Mesodermal cell (in vitro differentiated cells): ENCODE measurements at regions not wholly inside any gene's neighbourhood (a gene's known extent, or its start where the extent isn't known, plus 50 kb on each side); places are given as distances from the start of the nearest gene placed in this dataset.

Experiments used
- H3K27ac ChIP-seq: 2 replicates; pipeline ENCODE4 v1.7.0; 2013; ENCODE audit warnings: mild to moderate bottlenecking, low read depth, low read length, moderate library complexity; ENCODE audit not compliant: severe bottlenecking
- H3K36me3 ChIP-seq: 2 replicates; pipeline ENCODE4 v1.7.1; 2013; ENCODE audit warnings: mild to moderate bottlenecking, low read length, moderate library complexity; ENCODE audit not compliant: control insufficient read depth, insufficient read depth
- H3K4me1 ChIP-seq: one replicate; pipeline ENCODE4 v1.7.1; 2013; ENCODE audit warnings: mild to moderate bottlenecking, low read length; ENCODE audit not compliant: insufficient read depth, control insufficient read depth, poor library complexity, severe bottlenecking
- H3K4me3 ChIP-seq: 2 replicates; pipeline ENCODE4 v1.7.0; 2013; ENCODE audit warnings: low read length, control low read depth, mild to moderate bottlenecking; ENCODE audit not compliant: insufficient read depth, poor library complexity, severe bottlenecking; ENCODE audit errors: extremely low read depth
- H3K9me3 ChIP-seq: 2 replicates; pipeline ENCODE4 v1.7.1; 2013; ENCODE audit warnings: mild to moderate bottlenecking, low read length, moderate library complexity; ENCODE audit not compliant: control insufficient read depth
- WGBS, 2 experiments: methylation state at CpG; one replicate each; pipeline ENCODE4 v1.1.5; 2013; ENCODE audit warnings: missing lambda C conversion rate in 2 of 2; ENCODE audit not compliant: insufficient coverage in 2 of 2; 5-methylcytosine and 5-hydroxymethylcytosine counted together

GRCh38 chr1:219993554-219994433 lies 52.5 kb downstream of the EPRS1 start:
- H3K27ac ChIP-seq = no peak overlapping the region
- WGBS, 2 experiments = 95 to 98% methylated on average over 4 to 5 of the region's 9 CpGs
- H3K36me3 ChIP-seq = peaks cover 32% of the 10 kb centered on the region
- no peak overlapping the region for H3K4me3 ChIP-seq
- H3K9me3 ChIP-seq = no peaks in the 10 kb centered on the region
- H3K4me1 ChIP-seq = no peaks in the 10 kb centered on the region

GRCh38 chr1:219991919-219992318 lies 54.4 kb downstream of the EPRS1 start:
- Histone ChIP-seq H3K27ac (no peak overlapping the region), H3K9me3 (no peaks in the 10 kb centered on the region), H3K4me3 (no peak overlapping the region), H3K36me3 (peaks cover 41% of the 10 kb centered on the region), H3K4me1 (no peaks in the 10 kb centered on the region)
- 100% methylated on average over 1 of the region's 2 CpGs; no CpG with 5 or more reads in 1 of the 2 experiments for WGBS, 2 experiments

- Histone ChIP-seq H3K36me3 (peaks cover 41% of the 10 kb centered on the region), H3K9me3 (no peaks in the 10 kb centered on the region), H3K4me1 (no peaks in the 10 kb centered on the region), H3K27ac (no peak overlapping the region), H3K4me3 (no peak overlapping the region)
- 74 to 92% methylated on average over 2 to 3 of the region's 3 CpGs for WGBS, 2 experiments
Measured at GRCh38 chr1:219991511-219991810, 54.8 kb downstream of the EPRS1 start.

GRCh38 chr1:219990782-219991510 lies 55.4 kb downstream of the EPRS1 start:
- H3K9me3 ChIP-seq = no peaks in the 10 kb centered on the region
- H3K4me1 ChIP-seq = no peaks in the 10 kb centered on the region
- no peak overlapping the region for H3K27ac ChIP-seq
- H3K36me3 ChIP-seq = peaks cover 41% of the 10 kb centered on the region
- WGBS, 2 experiments = 56 to 63% methylated on average over 1 of the region's 2 CpGs
- no peak overlapping the region for H3K4me3 ChIP-seq

- no CpG with 5 or more reads among the region's 4 CpGs for WGBS, 2 experiments
- peaks cover 38% of the 10 kb centered on the region for H3K36me3 ChIP-seq
Measured at GRCh38 chr1:219989766-219990165, 56.5 kb downstream of the EPRS1 start.

GRCh38 chr1:219988818-219989217 lies 57.5 kb downstream of the EPRS1 start:
- H3K36me3 ChIP-seq = peaks cover 41% of the 10 kb centered on the region
- H3K27ac ChIP-seq = no peak overlapping the region

More at GRCh38 chr1:219989766-219990165, 56.5 kb downstream of the EPRS1 start:
- H3K4me3 ChIP-seq = no peak overlapping the region
- no peaks in the 10 kb centered on the region for H3K4me1 ChIP-seq
- no peak overlapping the region for H3K27ac ChIP-seq
- H3K9me3 ChIP-seq = no peaks in the 10 kb centered on the region

GRCh38 chr1:219988387-219988786 lies 57.9 kb downstream of the EPRS1 start:
- H3K36me3 ChIP-seq = peaks cover 41% of the 10 kb centered on the region
- no peak overlapping the region for H3K4me3 ChIP-seq
- no peaks in the 10 kb centered on the region for H3K4me1 ChIP-seq
- H3K9me3 ChIP-seq = no peaks in the 10 kb centered on the region
- no peak overlapping the region for H3K27ac ChIP-seq
- 97 to 100% methylated on average over 2 to 5 of the region's 5 CpGs for WGBS, 2 experiments

More at GRCh38 chr1:219988818-219989217, 57.5 kb downstream of the EPRS1 start:
- no peak overlapping the region for H3K4me3 ChIP-seq
- H3K9me3 ChIP-seq = no peaks in the 10 kb centered on the region
- no peaks in the 10 kb centered on the region for H3K4me1 ChIP-seq

- Histone ChIP-seq H3K9me3 (no peaks in the 10 kb centered on the region), H3K36me3 (peaks cover 50% of the 10 kb centered on the region), H3K4me1 (no peaks in the 10 kb centered on the region), H3K27ac (no peak overlapping the region), H3K4me3 (no peak overlapping the region)
- no CpG with 5 or more reads among the region's 2 CpGs for WGBS, 2 experiments
Measured at GRCh38 chr1:219987325-219987724, 59.0 kb upstream of the SLC30A10 start.

DNA sequence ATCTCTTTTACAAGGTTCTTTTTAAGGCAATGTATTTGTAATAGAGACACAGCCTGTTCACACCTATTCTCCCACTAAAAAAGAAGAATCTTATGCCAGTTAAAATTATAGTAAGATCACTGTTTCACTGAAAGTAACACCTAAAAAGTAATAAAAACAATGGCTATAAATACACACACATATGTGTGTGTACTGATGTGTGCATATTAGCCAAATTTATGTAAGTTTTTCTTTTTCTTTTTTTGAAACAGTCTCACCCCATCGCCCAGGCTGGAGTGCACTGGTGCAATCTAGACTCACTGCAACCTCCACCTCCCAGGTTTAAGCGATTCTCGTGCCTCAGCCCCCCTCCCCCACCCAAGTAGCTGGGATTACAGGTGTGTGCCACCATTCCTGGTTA lies 56.8 kb upstream of the SLC30A10 start:
- Histone ChIP-seq H3K27ac (no peak overlapping the region), H3K9me3 (no peaks in the 10 kb centered on the region), H3K4me3 (no peak overlapping the region), H3K4me1 (no peaks in the 10 kb centered on the region), H3K36me3 (peaks cover 56% of the 10 kb centered on the region)
- WGBS, 2 experiments = 100% methylated on average over 3 of the region's 3 CpGs; no CpG with 5 or more reads in 1 of the 2 experiments
